ENCODE measurements at regions not wholly inside any gene's neighbourhood (a gene's known extent, or its start where the extent isn't known, plus 50 kb on each side); places are given as distances from the start of the nearest gene placed in this dataset.

DNA sequence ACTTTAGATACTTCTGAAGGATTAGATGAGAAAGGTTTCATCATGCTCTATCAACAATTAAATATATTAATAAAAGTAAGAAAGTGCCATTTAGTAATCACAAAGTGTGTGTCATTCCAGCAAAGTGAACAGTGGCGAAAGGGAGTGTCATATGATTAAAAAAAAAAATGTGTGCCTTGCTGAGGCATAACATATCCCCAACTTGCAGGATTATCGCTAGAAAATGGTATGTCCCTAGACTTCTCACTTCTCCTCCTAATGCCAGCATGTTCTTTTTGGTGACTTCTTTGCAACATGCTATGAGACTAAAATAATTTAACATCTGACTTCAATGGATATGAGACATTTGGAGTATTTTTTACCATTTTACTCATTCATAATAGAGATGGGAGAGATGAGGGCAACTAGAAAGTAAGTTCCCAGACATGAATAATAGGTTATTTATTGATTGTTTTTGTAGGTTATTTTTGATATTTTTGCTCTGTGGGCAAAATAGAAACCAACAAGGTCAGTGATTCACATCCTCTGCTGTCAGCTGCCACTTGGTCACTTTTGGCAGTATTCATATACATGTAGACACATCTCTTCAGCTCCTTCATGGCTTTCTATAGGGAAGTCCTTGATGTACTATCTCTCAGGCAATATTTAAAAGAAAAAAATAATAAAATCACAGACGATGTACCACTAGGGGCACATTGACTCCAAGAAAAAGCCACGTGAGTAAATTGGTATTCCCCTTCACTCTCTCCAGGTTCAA is 370.1 kb downstream of the BMP2 start:
- no peaks in the 10 kb centered on the region for H3K36me3 ChIP-seq (ENCODE audit: low read depth)
- intact Hi-C loops (cut with DNase I, micrococcal nuclease): no loop called here
- no peak overlapping the region for H3K4me3 ChIP-seq
- H3K4me1 ChIP-seq (ENCODE audit: low read depth): no peaks in the 10 kb centered on the region
- H3K9me3 ChIP-seq: no peaks in the 10 kb centered on the region
- no peak for TF ChIP-seq CTCF (IDR thresholded peaks at IDR 0.05)
- DNase-seq (no peak), ATAC-seq (no peak)

DNA sequence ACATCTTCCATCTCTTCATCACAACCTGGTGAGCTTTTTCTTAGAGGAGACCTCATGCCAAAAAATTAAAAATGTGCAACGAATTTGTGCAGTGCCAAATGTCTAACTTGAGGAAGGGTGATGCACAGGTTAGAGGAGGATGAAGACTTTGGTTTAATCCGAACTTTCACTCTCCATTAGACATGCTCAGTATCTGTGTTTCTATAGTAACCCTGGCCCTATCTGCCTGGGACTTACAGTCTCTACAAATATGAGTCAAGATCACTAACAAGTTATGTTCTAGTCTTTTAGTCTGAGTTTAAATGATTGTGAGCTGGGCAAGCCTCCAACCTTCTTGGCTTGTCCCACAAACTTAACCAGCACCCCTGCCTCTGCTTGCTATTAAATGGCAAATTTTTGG is 377.0 kb downstream of the BMP2 start:
- no peaks in the 10 kb centered on the region for H3K36me3 ChIP-seq (ENCODE audit: low read depth)
- ATAC-seq: no peak
- intact Hi-C loops (cut with DNase I, micrococcal nuclease): no loop called here
- H3K4me3 ChIP-seq: no peak overlapping the region
- TF ChIP-seq CTCF (IDR thresholded peaks at IDR 0.05): no peak
- H3K9me3 ChIP-seq: no peaks in the 10 kb centered on the region
- H3K4me1 ChIP-seq (ENCODE audit: low read depth): no peaks in the 10 kb centered on the region
- DNase-seq: no peak

DNA sequence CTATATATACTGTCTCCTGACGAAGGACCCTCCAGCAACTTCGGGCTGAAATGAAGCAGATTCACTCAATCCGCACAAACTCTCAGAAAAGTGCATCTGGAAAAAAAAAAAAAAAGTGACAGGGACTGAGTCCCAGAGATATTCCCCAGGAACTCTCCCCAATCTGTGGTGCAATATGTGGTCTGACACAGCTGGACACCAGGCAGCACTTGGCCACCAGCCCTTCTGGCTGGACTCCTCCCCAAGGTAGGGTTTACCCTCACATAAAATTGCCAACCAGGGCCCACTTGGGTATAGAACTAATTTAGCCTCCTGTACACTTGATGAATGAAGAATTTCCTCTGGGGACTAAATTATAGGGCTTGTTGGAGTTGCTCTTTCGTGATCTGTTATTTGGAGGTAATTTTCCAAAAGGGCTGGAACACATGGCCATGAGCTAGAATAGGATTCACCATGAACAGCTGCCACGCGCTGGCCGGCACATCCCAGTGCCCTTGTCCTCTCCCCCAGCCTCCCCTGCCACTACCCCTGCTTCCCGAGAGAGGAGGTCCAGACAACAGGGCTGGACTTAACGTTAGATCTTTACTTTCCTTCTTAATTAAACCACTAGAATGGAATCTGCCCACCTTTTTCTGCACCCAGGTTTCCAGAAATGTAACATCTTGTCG is 379.2 kb downstream of the BMP2 start:
- Histone ChIP-seq H3K4me1 (ENCODE audit: low read depth) (no peaks in the 10 kb centered on the region), H3K4me3 (no peak overlapping the region), H3K36me3 (ENCODE audit: low read depth) (no peaks in the 10 kb centered on the region), H3K9me3 (no peaks in the 10 kb centered on the region)
- no peak for TF ChIP-seq CTCF (IDR thresholded peaks at IDR 0.05)
- intact Hi-C loops (cut with DNase I, micrococcal nuclease): no loop called here
- no peak for ATAC-seq
- DNase-seq: no peak

GRCh38 chr20:7147220-7147601 is 379.7 kb downstream of the BMP2 start:
- Histone ChIP-seq H3K9me3 (no peaks in the 10 kb centered on the region), H3K4me1 (ENCODE audit: low read depth) (no peaks in the 10 kb centered on the region), H3K4me3 (no peak overlapping the region), H3K36me3 (ENCODE audit: low read depth) (no peaks in the 10 kb centered on the region)
- ATAC-seq (no peak), DNase-seq (no peak)
- TF ChIP-seq CTCF (IDR thresholded peaks at IDR 0.05): no peak
- intact Hi-C loops (cut with DNase I, micrococcal nuclease): no loop called here

GRCh38 chr20:7151676-7152470 is 384.4 kb downstream of the BMP2 start:
- DNase-seq: no peak
- H3K9me3 ChIP-seq: no peaks in the 10 kb centered on the region
- TF ChIP-seq CTCF (IDR thresholded peaks at IDR 0.05): no peak
- intact Hi-C loops (cut with DNase I, micrococcal nuclease): no loop called here
- no peak overlapping the region for H3K4me3 ChIP-seq
- no peaks in the 10 kb centered on the region for H3K4me1 ChIP-seq (ENCODE audit: low read depth)
- H3K36me3 ChIP-seq (ENCODE audit: low read depth): no peaks in the 10 kb centered on the region
- ATAC-seq: no peak
